Endothelial cell of umbilical vein (primary cell): ENCODE measurements at regions not wholly inside any gene's neighbourhood (a gene's known extent, or its start where the extent isn't known, plus 50 kb on each side); places are given as distances from the start of the nearest gene placed in this dataset.

Source experiments
- BruUV-seq: library from RNA; stranded (reverse); fragments of 400-500 nt; replicated peaks from 2 replicates; lab custom pipeline; 2021; lab: Mats Ljungman, UMichigan
- CTCF ChIA-PET: fragments of 300-600, 350-600 bp; sonication (Branson Sonifier 250); formaldehyde crosslinking; loops from one replicate; lab custom pipeline; 2021; ENCODE audit warnings: antibody characterized with exemption, inconsistent platforms; lab: Charles Lee
- POLR2A ChIA-PET: fragments of 300-600, 350-600 bp; sonication (Branson Sonifier 250); formaldehyde crosslinking; loops from one replicate; lab custom pipeline; 2021; ENCODE audit warnings: antibody characterized with exemption, inconsistent platforms; lab: Charles Lee
- DNase-seq: peaks from one replicate; pipeline ENCODE4 v3.0.0-alpha.2; 2011; ENCODE audit warnings: low read depth, low spot score
- FAIRE-seq: peaks from 2 replicates; lab custom pipeline; 2011; peaks lifted over from hg19 to GRCh38; lab: Jason Lieb, UNC
- H2AFZ ChIP-seq: 2 replicates; pipeline ENCODE4 v1.6.0; 2012; ENCODE audit warnings: low read depth, low read length, control low read depth, inconsistent platforms
- H3K27ac ChIP-seq: 2 replicates; pipeline ENCODE4 v1.5.1; 2011; ENCODE audit warnings: low read depth, mild to moderate bottlenecking, control low read depth, low read length, moderate library complexity; ENCODE audit not compliant: insufficient read depth
- H3K27me3 ChIP-seq, 2 experiments: 2 replicates each; pipeline versions ENCODE4 v1.6.0 to v1.6.1; 2011; ENCODE audit warnings: low read length in 2 of 2, mixed read lengths in 1 of 2; ENCODE audit not compliant: control insufficient read depth in 2 of 2, insufficient read depth in 2 of 2
- H3K36me3 ChIP-seq, 2 experiments: 2 replicates in 1 of 2; 3 replicates in 1 of 2; pipeline ENCODE4 v1.5.1; 2011; ENCODE audit warnings: low read length in 2 of 2, mild to moderate bottlenecking in 1 of 2, moderate library complexity in 1 of 2; ENCODE audit not compliant: control insufficient read depth in 2 of 2, insufficient read depth in 2 of 2; ENCODE audit errors: extremely low read depth in 1 of 2
- H3K4me1 ChIP-seq: 3 replicates; pipeline ENCODE4 v1.5.1; 2011; ENCODE audit warnings: mild to moderate bottlenecking, low read length; ENCODE audit not compliant: control insufficient read depth, insufficient read depth; ENCODE audit errors: extremely low read depth
- H3K4me2 ChIP-seq: 2 replicates; pipeline ENCODE4 v1.6.1; 2011; ENCODE audit warnings: low read length, control low read depth, mixed read lengths; ENCODE audit not compliant: insufficient read depth
- H3K4me3 ChIP-seq, 3 experiments: fragments of 200-600 bp in 1 of 3; sonication (generic), shearing (Covaris generic) in 1 of 3; replicated peaks in 1 of 3; 2 replicates each; pipeline ENCODE4 v1.5.1; 2011 to 2016; ENCODE audit warnings: control low read depth in 3 of 3, low read length in 3 of 3, mild to moderate bottlenecking in 2 of 3, inconsistent platforms in 1 of 3, low read depth in 1 of 3, moderate library complexity in 1 of 3; ENCODE audit not compliant: insufficient read depth in 1 of 3
- H3K79me2 ChIP-seq: 2 replicates; pipeline ENCODE4 v1.6.0; 2012; ENCODE audit warnings: low read length, inconsistent platforms; ENCODE audit not compliant: control insufficient read depth, insufficient read depth
- H3K9ac ChIP-seq: replicated peaks from 2 replicates; pipeline ENCODE3; 2011; ENCODE audit warnings: low read length, control low read depth; ENCODE audit not compliant: insufficient read depth; ENCODE audit errors: extremely low read depth
- H3K9me1 ChIP-seq: replicated peaks from 3 replicates; pipeline ENCODE4 v1.6.0; 2011; ENCODE audit warnings: mild to moderate bottlenecking, low read length; ENCODE audit not compliant: control insufficient read depth, insufficient read depth; ENCODE audit errors: extremely low read depth
- H3K9me3 ChIP-seq: replicated peaks from 2 replicates; pipeline ENCODE4 v1.5.1; 2012; ENCODE audit warnings: low read length, inconsistent platforms; ENCODE audit not compliant: control insufficient read depth, insufficient read depth
- H4K20me1 ChIP-seq: replicated peaks from 2 replicates; pipeline ENCODE3; 2011; ENCODE audit warnings: mild to moderate bottlenecking, low read length; ENCODE audit not compliant: control insufficient read depth, insufficient read depth; ENCODE audit errors: extremely low read depth
- EZH2 ChIP-seq: IDR thresholded peaks from 2 replicates; pipeline ENCODE4 v1.6.1; 2012; ENCODE audit warnings: borderline replicate concordance, low read depth, mild to moderate bottlenecking, moderate library complexity, low read length, inconsistent platforms; ENCODE audit not compliant: severe bottlenecking
- FOS ChIP-seq: IDR thresholded peaks from 2 replicates; pipeline ENCODE4 v1.6.1; 2011; ENCODE audit warnings: mild to moderate bottlenecking, low read length, moderate library complexity, borderline replicate concordance; ENCODE audit not compliant: insufficient read depth
- GATA2 ChIP-seq: IDR thresholded peaks from 2 replicates; pipeline ENCODE4 v1.7.0; 2011; ENCODE audit warnings: low read depth, mild to moderate bottlenecking, moderate library complexity, mixed read lengths, low read length; ENCODE audit not compliant: insufficient read length, insufficient read depth
- JUN ChIP-seq: IDR thresholded peaks from 2 replicates; pipeline ENCODE4 v1.6.1; 2011; ENCODE audit warnings: borderline replicate concordance, low read depth; ENCODE audit not compliant: insufficient read length, insufficient read depth
- MYC ChIP-seq: IDR thresholded peaks from one replicate; pipeline ENCODE4 v1.6.1; 2011; ENCODE audit warnings: mild to moderate bottlenecking, low read depth, low read length
- POLR2A ChIP-seq: IDR thresholded peaks from 2 replicates; pipeline ENCODE4 v1.6.1; 2012; ENCODE audit warnings: low read depth, mild to moderate bottlenecking, control low read depth, low read length
- POLR2AphosphoS5 ChIP-seq: IDR thresholded peaks from 2 replicates; pipeline ENCODE4 v1.6.1; 2012; ENCODE audit warnings: low read depth, mild to moderate bottlenecking, control low read depth, low read length, moderate library complexity; ENCODE audit not compliant: insufficient read depth
- dilution Hi-C: fragments of 300-500 bp; cut with MboI; formaldehyde crosslinking; loops from one replicate; pipeline ENCODE4 v1.15.0; 2019; ENCODE audit warnings: low sequenced_read_pairs; ENCODE audit not compliant: extremely low pct_ligation_motif_present
- intact Hi-C: fragments of 100-400 bp; cut with micrococcal nuclease; formaldehyde crosslinking; loops from one replicate; pipeline ENCODE4 v1.10.0; 2022
- TF ChIP-seq, protein P1 (sequence below): IDR thresholded peaks from 2 replicates; pipeline ENCODE4 v1.6.1; 2011; ENCODE audit not compliant: insufficient read depth, insufficient read length
- TF ChIP-seq, protein P2 (sequence below), 2 donors: IDR thresholded peaks; 1 replicate in 1 of 2; 2 replicates in 1 of 2; pipeline ENCODE4 v1.5.1; 2011; ENCODE audit warnings: low read length in 2 of 2, mild to moderate bottlenecking in 2 of 2, moderate library complexity in 2 of 2, control low read depth in 1 of 2, inconsistent platforms in 1 of 2, low read depth in 1 of 2; ENCODE audit not compliant: insufficient read depth in 1 of 2; ENCODE audit errors: extremely low read depth in 1 of 2

DNA sequence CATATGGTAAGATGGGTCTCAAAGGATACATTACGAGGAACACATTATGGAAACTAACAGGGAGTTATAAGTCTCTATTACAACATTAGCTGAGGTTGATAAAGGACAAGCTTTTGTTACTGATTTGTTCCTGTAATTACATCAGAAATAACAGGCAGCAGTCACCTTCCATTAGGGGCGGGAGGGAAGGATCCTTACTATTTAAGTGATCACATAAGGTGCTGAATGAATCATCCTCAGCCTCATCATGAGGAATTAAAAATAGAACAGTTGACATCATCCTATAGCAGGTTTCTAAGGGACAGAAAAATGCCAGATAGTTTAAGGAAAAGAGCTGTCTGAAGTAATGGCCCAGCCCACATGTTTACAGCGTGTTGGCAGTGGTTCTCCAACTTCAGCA lies 86.9 kb upstream of the MGAT5 start:
- Histone ChIP-seq H3K36me3 (no peaks in the 10 kb centered on the region), H4K20me1 (no peaks in the 10 kb centered on the region), H2AFZ (no peak overlapping the region), H3K9me1 (no peaks in the 10 kb centered on the region), H3K79me2 (peaks cover 35% of the 10 kb centered on the region), H3K9ac (no peak overlapping the region), H3K4me2 (no peak overlapping the region), H3K4me3 (no peak overlapping the region), H3K9me3 (no peaks in the 10 kb centered on the region), H3K27me3 (no peaks in the 10 kb centered on the region), H3K4me1 (peaks cover 2% of the 10 kb centered on the region), H3K27ac (no peak overlapping the region)
- no peak for TF ChIP-seq GATA2
- TF ChIP-seq, protein P1, sequence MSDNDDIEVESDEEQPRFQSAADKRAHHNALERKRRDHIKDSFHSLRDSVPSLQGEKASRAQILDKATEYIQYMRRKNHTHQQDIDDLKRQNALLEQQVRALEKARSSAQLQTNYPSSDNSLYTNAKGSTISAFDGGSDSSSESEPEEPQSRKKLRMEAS: no peak
- TF ChIP-seq POLR2A: no peak
- TF ChIP-seq MYC: no peak
- TF ChIP-seq FOS: no peak
- TF ChIP-seq POLR2AphosphoS5: no peak
- no peak for TF ChIP-seq EZH2
- no peak for TF ChIP-seq JUN
- TF ChIP-seq, protein P2, sequence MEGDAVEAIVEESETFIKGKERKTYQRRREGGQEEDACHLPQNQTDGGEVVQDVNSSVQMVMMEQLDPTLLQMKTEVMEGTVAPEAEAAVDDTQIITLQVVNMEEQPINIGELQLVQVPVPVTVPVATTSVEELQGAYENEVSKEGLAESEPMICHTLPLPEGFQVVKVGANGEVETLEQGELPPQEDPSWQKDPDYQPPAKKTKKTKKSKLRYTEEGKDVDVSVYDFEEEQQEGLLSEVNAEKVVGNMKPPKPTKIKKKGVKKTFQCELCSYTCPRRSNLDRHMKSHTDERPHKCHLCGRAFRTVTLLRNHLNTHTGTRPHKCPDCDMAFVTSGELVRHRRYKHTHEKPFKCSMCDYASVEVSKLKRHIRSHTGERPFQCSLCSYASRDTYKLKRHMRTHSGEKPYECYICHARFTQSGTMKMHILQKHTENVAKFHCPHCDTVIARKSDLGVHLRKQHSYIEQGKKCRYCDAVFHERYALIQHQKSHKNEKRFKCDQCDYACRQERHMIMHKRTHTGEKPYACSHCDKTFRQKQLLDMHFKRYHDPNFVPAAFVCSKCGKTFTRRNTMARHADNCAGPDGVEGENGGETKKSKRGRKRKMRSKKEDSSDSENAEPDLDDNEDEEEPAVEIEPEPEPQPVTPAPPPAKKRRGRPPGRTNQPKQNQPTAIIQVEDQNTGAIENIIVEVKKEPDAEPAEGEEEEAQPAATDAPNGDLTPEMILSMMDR (IDR thresholded peaks at IDR 0.05; ENCODE audit: extremely low read depth in 1 of 2, insufficient read depth in 1 of 2, low read depth in 1 of 2, low read length in 2 of 2): no peak
- POLR2A ChIA-PET: no interaction called here
- FAIRE-seq: no peak
- intact Hi-C loops (no loop called here), dilution Hi-C loops (no loop called here)
- BruUV-seq: no TSS peak
- CTCF ChIA-PET: interaction anchor here (1.2 kb wide), 1 partner anchor 12 kb away, joined by 3 read pairs; no protein-coding TSS in a partner anchor
- no peak for DNase-seq
